SK-N-SH (cell line): ENCODE measurements at regions not wholly inside any gene's neighbourhood (a gene's known extent, or its start where the extent isn't known, plus 50 kb on each side); places are given as distances from the start of the nearest gene placed in this dataset.

Experiments used
- CTCF ChIA-PET: fragments of 300-600, 350-600 bp; formaldehyde crosslinking; extraction: SDS; loops from one replicate; lab custom pipeline; 2021; lab: Yijun Ruan, JAX
- POLR2A ChIA-PET: fragments of 350-600 bp; sonication (Branson Sonifier 250); formaldehyde crosslinking; extraction: SDS; loops from one replicate; lab custom pipeline; 2020; ENCODE audit warnings: antibody characterized with exemption, inconsistent platforms; lab: Yijun Ruan, JAX
- DNase-seq: peaks from one replicate; pipeline ENCODE4 v3.0.0; 2012
- H2AFZ ChIP-seq: fragments of 200-600 bp; sonication (generic); 2 replicates; pipeline ENCODE4 v1.8.1; 2016; ENCODE audit warnings: antibody characterized with exemption, mild to moderate bottlenecking, low read depth
- H3F3A ChIP-seq: fragments of 200-600 bp; sonication (generic); replicated peaks from 2 replicates; pipeline ENCODE3; 2016; ENCODE audit warnings: antibody characterized with exemption, mild to moderate bottlenecking; ENCODE audit not compliant: insufficient read depth
- H3K27ac ChIP-seq, 2 experiments: fragments of 200-500 bp in 1 of 2; fragments of 200-600 bp in 1 of 2; sonication (Bioruptor generic) in 1 of 2; sonication (generic), shearing (Covaris generic) in 1 of 2; 2 replicates each; pipeline versions ENCODE4 v1.5.1 to v1.6.1; 2014 to 2016; ENCODE audit warnings: low read depth in 2 of 2, inconsistent platforms in 1 of 2, low read length in 1 of 2, mild to moderate bottlenecking in 1 of 2, mixed read lengths in 1 of 2
- H3K27me3 ChIP-seq: fragments of 200-600 bp; sonication (generic), shearing (Covaris generic); 2 replicates; pipeline ENCODE4 v1.6.1; 2016; ENCODE audit warnings: mixed run types; ENCODE audit not compliant: insufficient read depth
- H3K36me3 ChIP-seq, 2 experiments: fragments of 200-500 bp in 1 of 2; fragments of 200-600 bp in 1 of 2; sonication (Bioruptor generic) in 1 of 2; sonication (generic) in 1 of 2; replicated peaks in 1 of 2; 2 replicates each; pipeline versions ENCODE3 to v1.5.1; 2014 to 2016; ENCODE audit warnings: low read length in 1 of 2, mild to moderate bottlenecking in 1 of 2; ENCODE audit not compliant: insufficient read depth in 2 of 2, control insufficient read depth in 1 of 2
- H3K4me1 ChIP-seq, 2 experiments: fragments of 200-500 bp in 1 of 2; fragments of 200-600 bp in 1 of 2; sonication (Bioruptor generic) in 1 of 2; sonication (generic), shearing (Covaris generic) in 1 of 2; 2 replicates each; pipeline versions ENCODE4 v1.5.1 to v1.6.1; 2014 to 2016; ENCODE audit warnings: low read depth in 1 of 2, low read length in 1 of 2, mixed run types in 1 of 2; ENCODE audit not compliant: insufficient read depth in 2 of 2, control insufficient read depth in 1 of 2
- H3K4me2 ChIP-seq: fragments of 200-600 bp; sonication (generic), shearing (Covaris generic); 2 replicates; pipeline ENCODE4 v1.6.1; 2017; ENCODE audit warnings: mixed run types
- H3K4me3 ChIP-seq, 2 experiments: fragments of 200-500 bp in 1 of 2; fragments of 200-600 bp in 1 of 2; sonication (Bioruptor generic) in 1 of 2; sonication (generic), shearing (Covaris generic) in 1 of 2; 2 replicates each; pipeline versions ENCODE4 v1.5.1 to v1.8.1; 2014 to 2016; ENCODE audit warnings: low read depth in 2 of 2, inconsistent platforms in 1 of 2, low read length in 1 of 2, mild to moderate bottlenecking in 1 of 2, mixed read lengths in 1 of 2, moderate library complexity in 1 of 2
- H3K79me2 ChIP-seq: fragments of 200-600 bp; sonication (generic); 2 replicates; pipeline ENCODE4 v1.8.1; 2017; ENCODE audit warnings: mild to moderate bottlenecking; ENCODE audit not compliant: insufficient read depth
- H3K9ac ChIP-seq: fragments of 200-600 bp; sonication (generic); 2 replicates; pipeline ENCODE4 v1.6.1; 2017; ENCODE audit warnings: mixed run types
- H3K9me2 ChIP-seq: fragments of 200-600 bp; sonication (generic); 2 replicates; pipeline ENCODE4 v1.6.1; 2017; ENCODE audit warnings: mixed run types
- H3K9me3 ChIP-seq: fragments of 200-600 bp; sonication (generic); 2 replicates; pipeline ENCODE4 v1.6.1; 2017; ENCODE audit warnings: mixed run types, mild to moderate bottlenecking, moderate library complexity
- H4K20me1 ChIP-seq: fragments of 200-600 bp; sonication (generic); 2 replicates; pipeline ENCODE4 v1.6.1; 2017; ENCODE audit warnings: mild to moderate bottlenecking, mixed run types; ENCODE audit not compliant: insufficient read depth
- EP300 ChIP-seq, 2 experiments: IDR thresholded peaks; 2 replicates each; pipeline versions ENCODE4 v1.4.0 to v1.6.1; 2012; ENCODE audit warnings: borderline replicate concordance in 1 of 2, low read depth in 1 of 2, low read length in 1 of 2
- EZH2phosphoT487 ChIP-seq: fragments of 200-600 bp; sonication (generic); IDR thresholded peaks from 2 replicates; pipeline ENCODE4 v1.6.1; 2017; ENCODE audit warnings: low read depth, mixed run types, mild to moderate bottlenecking, antibody characterized with exemption, moderate library complexity, borderline replicate concordance
- FOSL2 ChIP-seq: IDR thresholded peaks from 2 replicates; pipeline ENCODE4 v1.4.0; 2012; ENCODE audit warnings: low read depth, mild to moderate bottlenecking, moderate library complexity, borderline replicate concordance
- GABPA ChIP-seq: IDR thresholded peaks from 2 replicates; pipeline ENCODE4 v1.4.0; 2012; ENCODE audit warnings: low read depth, mild to moderate bottlenecking
- GATA2 ChIP-seq: sonication (generic); formaldehyde crosslinking; IDR thresholded peaks from 2 replicates; pipeline ENCODE4 v1.5.0; 2020; ENCODE audit warnings: mild to moderate bottlenecking, missing genetic modification reagents
- JUND ChIP-seq: IDR thresholded peaks from 2 replicates; pipeline ENCODE4 v1.4.0; 2012
- MAX ChIP-seq: IDR thresholded peaks from 2 replicates; pipeline ENCODE4 v1.4.0; 2012; ENCODE audit warnings: low read depth
- MXI1 ChIP-seq: IDR thresholded peaks from 2 replicates; pipeline ENCODE4 v1.6.1; 2012; ENCODE audit warnings: mild to moderate bottlenecking, low read depth, low read length, improper control_type of control experiment
- PBX3 ChIP-seq: IDR thresholded peaks from 2 replicates; pipeline ENCODE4; 2012
- POLR2AphosphoS5 ChIP-seq: IDR thresholded peaks from 2 replicates; pipeline ENCODE4 v1.6.1; 2012; ENCODE audit warnings: low read depth, low read length
- RAD21 ChIP-seq: IDR thresholded peaks from 2 replicates; pipeline ENCODE4 v1.6.1; 2012; ENCODE audit warnings: mild to moderate bottlenecking, low read length
- RXRA ChIP-seq: IDR thresholded peaks from 2 replicates; pipeline ENCODE4 v1.4.0; 2012; ENCODE audit warnings: low read depth, mild to moderate bottlenecking, borderline replicate concordance
- SMC3 ChIP-seq: IDR thresholded peaks from 2 replicates; pipeline ENCODE4 v1.6.1; 2012; ENCODE audit warnings: low read depth, low read length, improper control_type of control experiment
- TCF12 ChIP-seq: IDR thresholded peaks from 2 replicates; pipeline ENCODE4 v1.4.0; 2012
- WGBS: methylation state at CpG from one replicate; pipeline ENCODE4 v1.1.6; 2017; ENCODE audit warnings: low lambda C conversion rate; 5-methylcytosine and 5-hydroxymethylcytosine counted together
- TF ChIP-seq, protein P1 (sequence below): fragments of 150-350 bp; IDR thresholded peaks from 2 replicates; pipeline ENCODE4 v1.6.1; 2017; ENCODE audit warnings: antibody characterized with exemption, low read length, low read depth, borderline replicate concordance
- TF ChIP-seq, protein P2 (sequence below): fragments of 200-600 bp; sonication (generic); IDR thresholded peaks from 2 replicates; pipeline ENCODE4 v1.6.1; 2017; ENCODE audit warnings: antibody characterized with exemption, mild to moderate bottlenecking, moderate library complexity

- Histone ChIP-seq H3K27ac (no peak overlapping the region; a peak in 2 of 4 replicates), H3K4me3 (no peak overlapping the region), H3K79me2 (no peaks in the 10 kb centered on the region), H3K9me2 (no peaks in the 10 kb centered on the region), H2AFZ (no peak overlapping the region), H3K27me3 (no peaks in the 10 kb centered on the region), H3K9me3 (0 out of 2 replicates have a peak, but pooled peaks cover 3% of the 10 kb centered on the region), H3F3A (no peaks in the 10 kb centered on the region), H3K9ac (no peak overlapping the region), H3K4me1 (no peaks in the 10 kb centered on the region; a peak in 1 of 4 replicates), H3K4me2 (no peak overlapping the region), H4K20me1 (no peaks in the 10 kb centered on the region), H3K36me3 (no peaks in the 10 kb centered on the region)
- no peak for TF ChIP-seq RXRA
- TF ChIP-seq EZH2phosphoT487, result no peak
- no peak for TF ChIP-seq JUND
- no peak for TF ChIP-seq EP300 (IDR thresholded peaks at IDR 0.05; ENCODE audit: borderline replicate concordance in 1 of 2, low read depth in 1 of 2, low read length in 1 of 2)
- no peak for TF ChIP-seq TCF12
- TF ChIP-seq MAX, result no peak
- no peak for TF ChIP-seq SMC3
- TF ChIP-seq RAD21, result no peak
- TF ChIP-seq, protein P1, sequence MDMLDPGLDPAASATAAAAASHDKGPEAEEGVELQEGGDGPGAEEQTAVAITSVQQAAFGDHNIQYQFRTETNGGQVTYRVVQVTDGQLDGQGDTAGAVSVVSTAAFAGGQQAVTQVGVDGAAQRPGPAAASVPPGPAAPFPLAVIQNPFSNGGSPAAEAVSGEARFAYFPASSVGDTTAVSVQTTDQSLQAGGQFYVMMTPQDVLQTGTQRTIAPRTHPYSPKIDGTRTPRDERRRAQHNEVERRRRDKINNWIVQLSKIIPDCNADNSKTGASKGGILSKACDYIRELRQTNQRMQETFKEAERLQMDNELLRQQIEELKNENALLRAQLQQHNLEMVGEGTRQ, result no peak
- no peak for TF ChIP-seq FOSL2
- TF ChIP-seq MXI1, result no peak
- CTCF ChIA-PET, result no interaction called here
- DNase-seq, result no peak
- POLR2A ChIA-PET, result no interaction called here
These were observed 1736.9 kb upstream of the CELF4 start for GRCh38 chr18:39302481-39302880.

GRCh38 chr18:39299152-39299551, 1733.6 kb upstream of the CELF4 start:
- Histone ChIP-seq H3K79me2 (no peaks in the 10 kb centered on the region), H3K4me2 (no peak overlapping the region), H3F3A (no peaks in the 10 kb centered on the region), H3K4me1 (no peaks in the 10 kb centered on the region; a peak in 1 of 4 replicates), H3K9me3 (no peaks in the 10 kb centered on the region), H3K4me3 (no peak overlapping the region), H3K27me3 (no peaks in the 10 kb centered on the region), H3K9me2 (no peaks in the 10 kb centered on the region), H3K9ac (no peak overlapping the region), H2AFZ (no peak overlapping the region), H4K20me1 (no peaks in the 10 kb centered on the region), H3K27ac (no peak overlapping the region), H3K36me3 (no peaks in the 10 kb centered on the region)
- POLR2A ChIA-PET, result no interaction called here
- CTCF ChIA-PET, result no interaction called here
- TF ChIP-seq GATA2, result no peak
- no peak for TF ChIP-seq PBX3
- TF ChIP-seq POLR2AphosphoS5, result no peak
- TF ChIP-seq, protein P2, sequence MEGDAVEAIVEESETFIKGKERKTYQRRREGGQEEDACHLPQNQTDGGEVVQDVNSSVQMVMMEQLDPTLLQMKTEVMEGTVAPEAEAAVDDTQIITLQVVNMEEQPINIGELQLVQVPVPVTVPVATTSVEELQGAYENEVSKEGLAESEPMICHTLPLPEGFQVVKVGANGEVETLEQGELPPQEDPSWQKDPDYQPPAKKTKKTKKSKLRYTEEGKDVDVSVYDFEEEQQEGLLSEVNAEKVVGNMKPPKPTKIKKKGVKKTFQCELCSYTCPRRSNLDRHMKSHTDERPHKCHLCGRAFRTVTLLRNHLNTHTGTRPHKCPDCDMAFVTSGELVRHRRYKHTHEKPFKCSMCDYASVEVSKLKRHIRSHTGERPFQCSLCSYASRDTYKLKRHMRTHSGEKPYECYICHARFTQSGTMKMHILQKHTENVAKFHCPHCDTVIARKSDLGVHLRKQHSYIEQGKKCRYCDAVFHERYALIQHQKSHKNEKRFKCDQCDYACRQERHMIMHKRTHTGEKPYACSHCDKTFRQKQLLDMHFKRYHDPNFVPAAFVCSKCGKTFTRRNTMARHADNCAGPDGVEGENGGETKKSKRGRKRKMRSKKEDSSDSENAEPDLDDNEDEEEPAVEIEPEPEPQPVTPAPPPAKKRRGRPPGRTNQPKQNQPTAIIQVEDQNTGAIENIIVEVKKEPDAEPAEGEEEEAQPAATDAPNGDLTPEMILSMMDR, result no peak
- no peak for TF ChIP-seq GABPA
- 21% methylated on average over 3 of the region's 4 CpGs for WGBS
- no peak for DNase-seq
